ENCODE measurements at regions not wholly inside any gene's neighbourhood (a gene's known extent, or its start where the extent isn't known, plus 50 kb on each side); places are given as distances from the start of the nearest gene placed in this dataset.
"Not testable (repeated sequence)": the region's sequence is repeated elsewhere in the genome, so short reads cannot be mapped to it uniquely, and the experiment has no call there.

DNA sequence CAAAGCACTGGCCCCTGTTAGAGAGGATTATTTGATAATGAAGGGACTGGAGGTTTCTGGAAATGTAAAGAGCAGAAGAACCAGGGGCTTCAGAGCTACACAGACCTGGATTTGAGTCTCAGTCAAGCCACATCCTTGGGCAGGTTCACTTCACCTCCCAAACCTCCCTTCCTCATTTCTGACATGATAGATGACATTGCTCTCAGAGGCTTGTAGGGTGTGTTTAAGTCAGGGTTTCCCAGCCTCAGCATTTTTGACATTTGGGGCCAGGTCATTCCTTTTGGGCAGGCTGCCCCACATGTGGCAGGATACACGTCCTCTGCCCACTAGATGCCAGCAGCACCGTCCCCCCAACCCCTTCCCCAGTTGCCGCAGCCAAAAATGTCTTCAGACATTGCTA, 474.6 kb downstream of the MATN1 start:
- no peak for DNase-seq

DNA sequence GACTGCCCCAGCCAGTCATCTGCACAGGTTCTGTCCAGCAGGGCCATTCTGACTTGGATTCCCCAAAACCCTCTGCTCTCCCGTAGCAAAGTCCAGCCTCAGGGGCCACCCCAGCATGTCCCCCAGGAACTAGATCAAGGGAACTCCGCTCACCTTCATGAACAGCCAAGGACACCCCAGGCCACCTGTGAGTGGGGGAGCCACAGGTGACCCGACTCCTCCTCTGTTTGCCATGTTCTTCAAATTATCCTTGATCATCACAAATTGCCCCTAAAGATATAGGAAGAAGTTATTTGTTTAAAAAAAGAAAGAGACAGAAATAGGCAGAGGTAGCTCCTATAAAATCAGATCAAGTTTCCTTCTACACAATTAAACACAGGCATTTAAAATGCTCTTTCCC, 475.0 kb downstream of the MATN1 start:
- no peak for DNase-seq

- DNase-seq: no peak
These were observed 478.6 kb downstream of the MATN1 start for GRCh38 chr1:30244801-30245200.

DNA sequence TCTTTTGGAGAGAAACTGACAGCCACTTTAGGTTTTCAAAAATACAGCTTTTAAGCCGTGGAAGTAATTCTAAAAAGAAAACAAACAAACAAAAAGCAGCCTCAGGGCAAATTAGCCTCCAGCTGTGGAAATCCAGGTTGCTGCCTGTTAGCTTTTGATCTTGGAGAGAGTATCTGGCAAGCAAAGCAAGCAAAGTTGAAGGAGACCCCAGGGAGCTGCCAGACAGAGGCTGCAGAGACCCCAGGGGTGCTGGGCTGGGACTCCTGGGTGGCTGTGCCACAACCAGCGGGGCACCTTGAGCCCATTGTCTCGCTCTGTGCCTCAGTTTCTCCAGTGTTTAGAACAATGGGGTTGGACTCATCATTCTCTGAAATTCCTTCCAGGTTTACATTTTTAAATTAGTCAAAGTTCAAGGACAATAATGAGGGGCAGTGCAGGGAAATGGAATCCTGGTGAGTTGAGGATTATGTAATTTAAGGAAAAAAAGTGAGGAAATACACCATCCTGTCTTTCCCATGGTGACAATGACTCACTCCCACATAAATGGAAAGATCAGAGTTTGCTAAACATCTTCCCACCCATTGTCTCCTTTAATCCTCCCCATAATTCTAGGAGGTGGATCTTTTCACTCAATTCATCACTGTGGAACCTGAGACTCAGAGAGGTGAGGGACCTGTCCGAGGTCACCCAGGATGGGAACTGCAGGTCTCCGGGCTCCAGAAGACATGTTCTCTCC, 480.5 kb downstream of the MATN1 start:
- DNase-seq: no peak

DNA sequence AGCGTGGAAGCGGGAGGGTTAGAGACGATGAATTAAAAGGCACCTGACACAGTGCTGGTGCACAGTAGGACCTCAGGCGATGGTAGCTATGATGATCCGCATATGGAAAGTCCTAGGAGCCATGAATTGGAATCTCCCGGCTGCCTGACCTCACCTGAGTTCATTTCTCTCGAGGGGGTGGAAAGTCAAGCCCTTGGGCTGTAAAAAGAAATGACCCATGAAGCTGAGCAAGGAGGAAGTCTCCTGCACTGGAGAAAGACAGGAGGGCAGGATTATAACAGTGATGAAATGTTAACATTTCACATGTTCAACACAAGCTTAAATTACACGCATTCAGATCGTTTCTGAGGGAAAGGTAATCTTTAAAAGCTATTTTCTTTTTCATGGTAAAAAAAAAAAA, 481.2 kb downstream of the MATN1 start:
- DNase-seq: no peak

- no peak for DNase-seq
These were observed 481.7 kb downstream of the MATN1 start for GRCh38 chr1:30241681-30242080.

DNA sequence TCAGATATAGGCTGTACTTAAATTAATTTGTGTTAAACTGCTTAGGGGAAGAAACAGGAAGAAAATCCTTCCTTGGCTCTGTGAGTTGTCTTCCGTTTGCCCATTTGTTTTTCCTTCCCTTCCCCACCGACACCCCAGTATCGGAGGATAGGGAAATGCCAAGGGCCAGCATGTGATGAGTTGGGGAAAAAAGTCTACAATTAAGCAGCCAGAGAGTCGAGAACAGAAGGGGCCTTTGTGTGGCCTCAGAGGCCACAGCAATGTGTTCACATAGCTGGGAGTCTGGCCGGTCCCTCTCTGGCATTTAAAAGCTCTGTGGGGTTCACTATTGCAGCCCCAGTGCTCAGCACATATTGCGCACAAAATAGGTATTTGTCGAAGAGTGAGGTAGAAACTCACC, 489.3 kb downstream of the MATN1 start:
- DNase-seq: no peak

- no peak for DNase-seq
These were observed 491.0 kb downstream of the MATN1 start for GRCh38 chr1:30232288-30232899.

DNA sequence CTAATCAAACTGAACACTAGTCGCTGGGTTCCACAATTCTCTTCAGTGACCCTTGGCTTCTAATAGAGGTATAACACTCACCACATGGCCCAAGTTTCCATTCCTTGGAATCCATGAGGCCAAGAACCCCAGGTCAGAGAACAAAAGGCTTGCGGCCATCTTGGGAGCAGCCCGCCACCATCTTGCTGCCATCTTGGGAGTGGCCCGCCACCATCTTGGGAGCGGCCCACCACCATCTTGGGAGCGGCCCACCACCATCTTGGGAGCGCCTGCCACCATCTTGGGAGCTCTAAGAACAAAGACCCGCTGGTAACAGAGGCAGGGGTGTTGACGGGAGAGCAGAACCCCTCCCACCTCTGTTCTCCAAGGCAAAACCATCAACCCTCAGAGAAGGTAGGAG, 493.4 kb downstream of the MATN1 start:
- no peak for DNase-seq

DNA sequence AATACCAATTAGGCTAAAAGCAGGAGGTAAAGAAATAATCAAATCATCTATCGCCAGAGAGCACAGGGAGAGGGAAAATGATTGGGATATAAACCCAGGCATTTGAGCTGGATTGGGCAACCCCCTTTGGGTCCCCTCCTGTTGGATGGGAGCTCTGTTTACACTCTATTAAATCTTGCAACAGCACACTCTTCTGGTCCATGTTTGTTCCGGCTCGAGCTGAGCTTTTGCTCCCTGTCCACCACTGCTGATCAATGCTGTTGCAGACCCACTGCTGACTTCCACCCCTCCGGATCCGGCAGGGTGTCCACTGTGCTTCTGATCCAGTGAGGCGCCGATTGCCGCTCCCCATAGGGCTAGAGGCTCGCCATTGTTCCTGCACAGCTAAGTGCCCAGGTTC, 493.8 kb downstream of the MATN1 start:
- DNase-seq: no peak

DNA sequence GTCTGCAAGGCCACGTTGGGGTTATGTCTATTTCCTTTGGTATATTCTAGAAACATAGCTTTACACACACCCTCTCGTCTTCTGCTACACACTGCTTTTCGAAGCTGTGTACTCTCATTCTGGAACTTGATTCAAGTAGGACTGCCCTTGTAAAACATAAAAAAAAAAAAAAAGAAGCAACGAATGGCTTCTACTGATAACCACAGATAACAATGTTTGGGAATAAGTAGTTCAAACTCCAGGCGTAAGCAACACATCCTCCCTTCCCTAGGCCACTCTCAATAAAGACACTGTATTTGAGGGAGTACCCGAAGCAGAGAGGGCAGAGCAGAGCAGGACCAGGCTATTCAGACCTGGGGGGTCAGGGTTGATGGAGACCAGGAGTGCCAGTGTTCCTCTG, 496.7 kb downstream of the MATN1 start:
- no peak for DNase-seq

- DNase-seq: no peak
These were observed 498.0 kb downstream of the MATN1 start for GRCh38 chr1:30225357-30225756.

DNA sequence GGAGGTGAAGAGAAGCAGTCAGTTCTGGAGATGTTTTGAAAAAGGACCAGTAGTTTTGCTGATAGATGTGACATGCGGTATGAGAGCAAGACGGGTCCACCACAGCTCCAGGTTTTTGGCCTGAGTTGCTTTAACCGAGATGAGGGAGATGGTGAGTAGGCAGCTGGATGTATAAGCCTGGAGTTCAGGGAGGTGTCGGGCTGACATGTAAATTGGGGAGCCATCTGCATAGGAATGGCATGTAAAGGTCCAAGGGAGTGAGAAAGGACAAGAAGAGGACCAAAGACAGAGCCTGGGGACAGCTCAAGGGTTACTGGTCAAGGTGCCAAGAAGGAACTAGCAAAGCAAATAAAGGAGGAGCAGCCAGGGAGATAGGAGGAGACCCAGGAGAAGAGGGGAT, 503.7 kb downstream of the MATN1 start:
- no peak for DNase-seq

GRCh38 chr1:30218438-30218837, 504.9 kb downstream of the MATN1 start:
- no peak for DNase-seq

DNA sequence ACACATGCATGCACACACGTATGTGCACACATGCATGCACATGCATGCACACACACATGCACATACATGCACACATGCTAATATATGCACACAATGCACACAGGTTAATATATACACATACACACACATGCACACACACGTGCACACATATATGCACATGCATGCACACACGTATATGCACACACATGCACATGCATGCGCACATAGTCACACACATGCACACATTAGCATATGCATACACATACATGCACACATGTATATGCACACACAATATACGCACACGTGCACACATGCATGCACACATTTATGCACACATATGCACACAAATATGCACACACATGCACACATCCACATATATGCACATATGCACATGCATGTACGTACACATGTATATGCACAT, 506.8 kb downstream of the MATN1 start:
- no peak for DNase-seq

DNA sequence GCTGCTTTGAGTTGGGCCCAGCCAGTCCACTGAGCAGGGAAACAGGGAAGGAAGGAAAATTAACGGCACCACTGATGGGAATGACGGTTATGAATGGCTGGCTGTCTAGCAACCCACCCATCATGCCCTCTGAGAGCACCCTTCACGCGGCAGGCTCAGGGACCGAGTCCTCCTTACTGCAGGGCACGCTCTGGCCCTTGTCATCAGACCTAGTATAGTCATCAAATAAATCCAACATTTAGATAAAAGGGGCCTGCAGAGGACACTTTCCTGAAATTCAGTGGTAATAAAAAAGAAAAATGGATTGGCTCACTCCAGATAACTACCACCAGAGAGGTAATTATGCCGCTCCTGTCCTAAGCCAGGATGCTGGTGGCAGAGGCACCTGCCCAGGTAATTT, 509.4 kb downstream of the MATN1 start:
- DNase-seq: no peak

DNA sequence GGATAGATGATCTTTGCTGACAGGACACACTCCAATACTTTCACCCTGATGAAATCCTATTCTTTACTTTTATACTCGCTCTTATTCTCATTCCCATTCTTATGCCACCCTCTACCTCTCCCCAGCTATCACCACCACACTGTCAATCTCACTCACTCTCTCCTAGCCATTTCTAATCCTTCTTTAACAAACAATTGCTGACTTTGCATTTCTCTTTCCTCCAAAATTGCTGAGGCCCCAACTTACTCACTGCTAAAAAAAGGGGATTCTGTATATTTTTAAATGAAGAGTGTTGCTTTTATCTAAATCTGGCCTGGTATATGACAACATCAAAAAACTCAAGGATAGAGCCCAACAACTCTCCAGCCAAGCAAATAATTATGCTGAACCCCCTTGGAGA, 515.4 kb downstream of the MATN1 start:
- not testable (repeated sequence) for DNase-seq

- not testable (repeated sequence) for DNase-seq
These were observed 516.8 kb downstream of the MATN1 start for GRCh38 chr1:30206631-30207030.

GRCh38 chr1:30204916-30205315, 518.5 kb downstream of the MATN1 start:
- not testable (repeated sequence) for DNase-seq

DNA sequence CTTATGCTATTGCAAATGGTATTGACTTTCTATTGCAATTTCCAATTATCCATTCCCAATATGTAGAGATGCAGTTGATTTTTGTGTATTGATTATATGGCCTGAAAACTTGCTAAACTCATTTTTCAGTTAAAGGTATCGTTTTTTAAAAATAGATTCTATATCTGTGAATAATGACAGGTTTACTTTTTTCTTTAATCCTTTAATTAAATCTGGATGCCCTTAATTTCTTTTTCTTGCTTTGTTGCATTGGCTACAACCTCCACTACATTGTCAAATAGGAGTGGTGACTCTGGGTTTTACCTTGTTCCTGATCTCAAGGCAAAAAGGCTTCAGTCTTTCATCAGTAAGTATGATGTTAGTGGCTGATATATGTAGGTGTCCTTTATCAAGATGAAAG, 522.4 kb downstream of the MATN1 start:
- DNase-seq: no peak

- no peak for DNase-seq
These were observed 523.2 kb downstream of the MATN1 start for GRCh38 chr1:30200161-30200560.

GRCh38 chr1:30199563-30199962, 523.8 kb downstream of the MATN1 start:
- no peak for DNase-seq

DNA sequence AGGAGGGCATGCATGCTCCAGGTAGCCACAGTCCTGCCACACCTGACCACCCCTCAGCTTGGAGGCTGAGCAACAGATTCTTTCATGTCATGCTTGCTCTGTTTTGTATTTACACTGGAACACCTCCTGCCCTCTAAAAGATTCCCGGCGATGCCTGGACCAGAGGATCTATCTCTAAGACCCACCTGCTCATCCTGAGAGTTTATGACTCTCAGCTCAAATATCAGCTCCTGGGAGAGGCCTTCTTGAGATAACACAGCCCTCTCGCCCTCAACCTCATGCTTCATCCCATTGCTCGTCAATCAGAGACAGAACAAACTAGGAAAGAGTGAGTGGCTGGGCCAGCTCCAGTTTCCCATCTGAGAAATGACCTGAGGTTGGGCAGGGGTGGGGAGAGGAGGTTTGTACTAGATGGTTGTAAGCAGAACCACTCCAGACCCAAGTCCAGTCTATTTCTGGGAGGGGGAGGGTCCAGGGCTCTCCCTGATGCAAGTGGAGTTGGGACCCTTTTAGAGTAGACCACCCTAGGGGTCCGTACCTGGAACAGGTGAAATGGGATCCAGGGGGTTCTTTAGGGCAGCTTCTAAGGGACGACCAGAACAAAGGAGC, 524.5 kb downstream of the MATN1 start:
- no peak for DNase-seq

DNA sequence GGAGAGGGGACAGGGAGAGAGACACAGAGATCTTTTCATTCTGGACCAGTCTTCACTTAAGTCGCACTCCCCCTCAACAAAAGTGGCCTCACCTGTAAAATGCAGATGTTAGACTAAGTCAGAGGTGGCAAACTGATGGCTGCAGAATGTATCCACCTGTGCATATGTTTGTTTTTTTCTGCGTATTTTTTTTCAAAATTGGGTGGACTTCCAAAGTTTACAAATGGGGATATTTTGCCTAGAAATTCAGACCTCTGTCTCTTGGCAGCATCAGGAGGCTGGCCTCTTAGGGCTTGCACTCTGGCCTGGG, 525.0 kb downstream of the MATN1 start:
- no peak for DNase-seq
